CD4-positive, alpha-beta T cell treated with Interleukin-17A for 4 hours (primary cell): ENCODE measurements at regions not wholly inside any gene's neighbourhood (a gene's known extent, or its start where the extent isn't known, plus 50 kb on each side); places are given as distances from the start of the nearest gene placed in this dataset.

Experiments
- DNase-seq: peaks from one replicate; pipeline ENCODE4 v3.0.0-alpha.2; 2020; ENCODE audit warnings: mixed read lengths

DNA sequence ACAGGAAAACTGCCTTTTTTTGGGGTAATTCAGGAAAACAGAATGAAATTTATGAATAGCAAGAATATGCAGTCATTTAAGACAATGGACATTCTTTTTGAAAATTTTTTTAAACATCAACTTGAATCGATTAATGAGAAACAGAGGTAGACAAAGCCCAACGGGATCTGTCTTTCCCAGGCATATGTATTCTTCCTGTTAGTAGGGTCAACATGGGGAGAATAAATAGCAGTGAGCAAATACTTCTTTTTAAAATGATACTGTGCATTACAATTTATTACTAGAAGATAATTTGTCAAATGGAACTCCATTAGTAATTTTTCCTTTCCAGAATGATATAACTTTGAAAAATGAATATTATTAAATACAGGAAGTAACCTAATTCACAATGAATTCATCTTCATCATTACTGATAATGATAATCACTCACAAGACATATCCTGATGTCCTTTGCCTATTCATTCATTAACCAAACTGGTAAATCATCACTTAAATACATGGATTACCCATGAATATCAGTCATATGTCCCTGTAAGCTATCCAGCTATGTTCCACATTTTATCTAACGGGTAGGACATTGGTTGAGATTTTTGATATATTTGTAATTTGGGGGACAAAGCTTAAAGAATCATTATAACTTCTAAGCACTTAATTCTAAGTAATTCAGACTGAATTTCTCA is 209.2 kb upstream of the CDIN1 start:
- DNase-seq = no peak

DNA sequence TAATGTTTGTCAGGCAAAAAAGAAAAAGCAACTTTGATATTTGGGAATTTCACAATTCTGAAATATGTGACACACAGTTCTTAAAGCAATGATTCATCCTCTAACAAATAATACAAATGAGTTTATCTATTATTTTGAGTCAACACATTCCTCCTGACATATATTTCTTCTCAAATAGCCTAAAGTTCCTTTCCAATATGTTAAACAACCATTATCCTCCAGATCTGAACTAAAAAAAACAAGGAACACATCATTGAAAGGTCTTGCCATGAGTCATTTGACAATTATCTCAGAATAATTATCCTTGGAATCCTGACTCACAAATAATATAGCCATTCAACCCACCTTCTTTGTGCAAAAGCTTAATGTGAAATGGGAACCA is 208.7 kb upstream of the CDIN1 start:
- DNase-seq = no peak

DNA sequence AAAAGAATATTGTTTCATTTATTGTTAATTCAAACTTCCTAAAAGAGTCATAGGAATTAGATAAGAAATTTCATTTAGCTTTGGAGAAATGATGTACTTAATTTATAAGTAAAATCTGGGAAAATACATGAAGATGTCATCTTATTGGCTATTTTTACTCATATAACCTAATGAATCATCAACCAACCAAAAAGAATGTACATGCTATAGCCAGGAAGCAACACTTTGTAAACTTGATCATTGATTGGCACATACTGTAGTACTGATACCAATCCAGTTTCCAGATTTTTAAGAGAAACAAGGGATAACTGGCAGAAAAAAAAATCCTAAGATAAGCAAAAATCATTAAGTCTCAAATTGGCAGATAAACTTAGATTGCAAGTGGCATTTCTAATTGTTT is 207.9 kb upstream of the CDIN1 start:
- DNase-seq = no peak

DNA sequence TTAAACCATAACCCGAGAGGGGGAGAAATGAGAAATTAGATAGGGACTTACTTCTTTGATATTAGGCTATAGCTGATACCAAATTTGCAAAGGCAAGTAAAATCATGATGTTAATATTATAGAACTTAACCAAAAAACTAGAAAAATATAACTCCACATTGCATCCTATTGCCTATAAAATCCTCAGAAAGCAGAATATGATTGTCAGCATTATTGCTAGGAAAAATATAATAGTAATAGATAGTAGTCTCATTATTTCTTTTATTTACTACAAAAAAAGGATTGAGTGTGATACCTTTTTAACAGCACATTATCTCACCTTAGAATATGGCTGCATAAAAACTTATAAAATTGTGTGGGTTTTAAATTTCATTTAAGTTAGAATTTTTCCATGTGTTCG is 206.5 kb upstream of the CDIN1 start:
- no peak for DNase-seq

DNA sequence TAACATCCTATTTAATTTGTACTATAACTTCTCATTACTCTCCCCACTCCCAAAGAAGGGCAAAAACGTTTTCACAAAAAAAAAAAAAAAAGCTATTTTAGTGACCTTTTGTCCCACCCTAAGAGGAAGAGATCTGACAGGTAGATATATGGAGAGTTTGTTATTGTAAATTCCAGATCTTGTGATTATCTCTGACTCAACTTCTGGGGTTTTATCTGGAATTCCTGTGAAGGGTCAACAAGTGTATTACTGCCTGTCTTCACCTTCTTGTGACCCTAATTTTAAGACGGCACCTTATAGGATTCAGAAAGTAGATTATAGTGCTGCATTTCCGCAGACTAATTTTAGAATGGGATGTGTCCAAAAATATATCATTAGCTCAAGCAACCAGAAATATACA is 205.9 kb upstream of the CDIN1 start:
- DNase-seq = no peak

DNA sequence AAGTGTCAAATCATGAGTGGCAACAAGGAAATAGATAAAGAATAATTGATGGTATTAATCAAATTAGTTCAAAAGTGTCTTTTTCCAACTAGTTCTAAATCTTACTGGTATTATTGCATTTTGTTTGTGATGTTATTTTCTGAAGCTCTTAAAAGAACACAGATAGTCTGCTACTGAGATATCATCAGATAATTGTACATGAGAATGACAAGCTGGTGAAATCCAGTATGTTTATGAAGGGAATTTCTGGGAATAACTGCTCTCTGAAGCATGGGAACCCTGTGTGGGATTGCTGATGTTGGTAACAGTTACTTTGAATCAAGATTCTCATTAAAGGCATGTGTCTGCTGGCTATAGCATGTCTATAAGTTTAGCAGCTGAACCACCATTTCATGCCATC is 190.3 kb upstream of the CDIN1 start:
- no peak for DNase-seq

DNA sequence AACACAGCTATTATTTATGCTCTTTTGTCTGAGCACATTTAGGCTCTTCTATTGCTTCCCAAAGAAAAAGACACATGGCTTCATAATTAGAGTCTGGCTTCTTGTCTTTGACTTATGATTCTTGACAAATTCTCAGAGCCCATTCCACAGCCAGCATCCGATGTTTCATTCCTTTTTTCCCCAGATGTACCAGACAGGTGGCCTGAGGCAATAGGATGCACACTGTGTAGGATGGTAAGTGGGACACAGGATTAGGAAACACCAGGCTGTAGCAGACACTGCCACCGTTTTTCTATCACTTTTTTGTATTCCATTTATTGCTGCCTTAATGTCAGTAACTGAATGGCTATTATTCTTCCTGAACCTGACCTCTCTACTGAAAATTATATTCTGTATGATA is 188.9 kb upstream of the CDIN1 start:
- DNase-seq = no peak

DNA sequence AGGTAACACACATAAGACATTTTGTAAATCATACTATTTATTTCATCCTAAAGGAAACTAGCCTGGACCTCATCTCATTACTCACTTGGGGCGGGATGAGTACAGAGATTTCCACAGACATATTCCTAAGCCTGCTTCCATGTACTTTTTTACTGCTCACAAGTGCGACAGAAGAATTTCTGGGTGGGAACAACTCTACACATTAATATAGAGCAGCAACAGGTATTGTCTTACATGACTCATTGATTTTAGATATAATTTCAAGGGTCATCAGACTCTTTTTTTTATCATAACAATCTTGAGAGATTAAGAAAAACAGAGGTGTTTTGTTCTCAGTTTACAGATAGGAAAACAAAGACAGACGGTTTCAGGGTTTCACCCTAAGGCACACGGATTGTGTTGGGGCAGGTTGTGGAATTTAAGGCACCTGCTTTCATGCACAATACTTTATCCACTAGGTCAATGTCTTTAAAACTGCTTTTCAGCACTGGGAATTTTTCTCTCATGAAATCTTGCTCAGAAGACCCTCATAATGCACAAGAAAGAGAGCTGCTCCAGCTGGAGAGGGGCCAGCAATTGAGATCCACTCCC is 186.7 kb upstream of the CDIN1 start:
- DNase-seq = no peak

DNA sequence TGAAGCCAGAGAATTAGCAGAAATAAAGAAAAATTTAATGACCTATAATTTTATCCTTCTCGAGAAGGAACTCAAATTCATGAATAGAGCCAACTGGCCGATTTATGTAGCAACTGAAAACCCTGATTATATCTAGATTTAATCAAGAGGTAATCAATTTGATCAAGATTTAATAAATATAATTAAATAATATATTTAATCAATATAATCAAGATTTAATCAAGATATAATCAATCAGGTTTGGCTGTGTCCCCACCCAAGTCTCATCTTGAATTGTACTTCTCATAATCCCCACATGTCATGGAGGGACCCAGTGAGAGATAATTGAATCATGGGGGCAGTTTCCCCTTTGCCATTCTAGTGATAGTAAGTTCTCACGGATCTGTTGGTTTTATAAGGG is 181.2 kb upstream of the CDIN1 start:
- DNase-seq = no peak

DNA sequence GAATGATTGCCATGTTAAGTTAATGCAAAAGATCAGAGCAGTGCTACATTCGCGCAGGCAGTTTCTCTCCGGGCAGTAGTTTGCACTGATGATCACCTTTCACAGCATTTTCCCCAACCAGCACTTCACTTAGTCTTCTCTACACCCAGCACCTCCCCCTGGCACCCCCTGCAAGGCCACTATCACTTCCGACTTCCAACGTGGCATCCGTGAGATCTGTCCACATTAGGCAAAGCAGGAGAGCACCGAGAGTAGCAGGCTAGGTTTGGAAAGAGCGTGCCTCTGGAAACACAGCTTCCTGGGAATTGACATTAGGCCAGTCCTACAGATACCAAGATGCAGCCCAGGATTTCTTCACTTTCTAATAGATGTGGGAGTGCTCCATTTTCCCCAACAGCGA is 180.2 kb upstream of the CDIN1 start:
- DNase-seq = no peak

DNA sequence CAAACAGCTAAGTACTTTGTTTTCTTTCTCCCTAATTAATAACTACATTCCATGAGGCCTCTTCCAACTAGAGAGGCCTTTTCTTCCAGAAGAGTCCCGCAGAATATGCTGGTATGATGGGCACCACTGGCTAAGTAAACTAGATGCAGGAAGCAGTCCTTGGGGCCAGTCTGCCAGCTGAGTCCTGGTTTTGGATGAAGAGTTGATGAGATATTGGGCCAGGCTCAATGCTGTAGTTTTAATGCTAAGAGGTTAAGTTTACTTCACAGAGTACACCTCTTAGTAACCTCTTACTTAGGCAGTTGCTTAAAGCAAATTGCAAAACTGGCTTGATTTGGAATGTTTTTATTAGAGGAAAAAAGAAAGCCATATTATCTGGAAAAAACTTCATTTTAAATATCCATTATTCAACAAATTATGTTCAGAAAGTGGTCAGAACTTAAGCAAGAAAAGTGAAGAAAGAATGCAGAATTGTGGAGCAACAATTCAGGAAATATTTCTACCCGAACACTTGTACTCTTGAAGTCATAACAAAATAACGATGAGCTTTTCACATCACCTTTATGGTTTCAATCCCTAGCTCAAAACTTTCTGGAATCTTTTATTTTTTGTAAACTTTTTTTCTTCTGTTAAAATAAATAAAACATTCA is 178.4 kb upstream of the CDIN1 start:
- no peak for DNase-seq

DNA sequence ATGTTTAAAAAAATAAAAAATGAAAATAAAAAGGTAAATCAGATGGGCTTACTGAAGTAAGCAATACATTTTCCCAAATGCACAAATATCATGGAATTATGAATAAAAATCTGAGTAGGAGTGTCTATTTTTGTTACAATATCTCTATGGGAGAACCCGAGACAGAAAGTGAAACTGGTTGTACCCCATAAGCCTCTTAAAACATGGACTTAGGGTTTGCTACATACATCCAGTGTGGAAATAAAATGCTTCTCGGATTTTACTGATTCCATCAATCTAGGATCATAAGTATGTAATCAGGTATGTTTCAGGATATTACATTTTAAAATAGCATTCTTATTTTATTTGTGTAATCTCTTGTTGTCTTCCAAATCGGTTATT is 177.8 kb upstream of the CDIN1 start:
- no peak for DNase-seq

DNA sequence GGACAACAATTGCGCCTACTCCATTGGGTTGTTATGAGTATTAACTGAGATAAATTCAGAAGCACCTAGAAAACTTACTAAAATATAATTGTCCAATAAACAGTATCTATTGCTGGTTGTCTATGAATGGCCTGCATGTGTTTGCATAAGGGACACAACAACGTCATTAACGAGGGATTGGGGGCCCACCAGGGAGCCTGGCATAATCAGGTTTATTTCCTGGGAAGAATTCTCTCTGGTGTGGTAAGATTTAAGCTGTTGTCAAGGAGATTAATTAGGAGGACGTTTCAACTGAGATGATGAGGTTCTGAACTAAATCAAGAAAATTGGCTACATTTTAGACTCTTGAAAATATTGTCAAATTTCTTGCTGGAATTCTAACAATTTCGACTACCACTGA is 176.1 kb upstream of the CDIN1 start:
- DNase-seq = no peak

DNA sequence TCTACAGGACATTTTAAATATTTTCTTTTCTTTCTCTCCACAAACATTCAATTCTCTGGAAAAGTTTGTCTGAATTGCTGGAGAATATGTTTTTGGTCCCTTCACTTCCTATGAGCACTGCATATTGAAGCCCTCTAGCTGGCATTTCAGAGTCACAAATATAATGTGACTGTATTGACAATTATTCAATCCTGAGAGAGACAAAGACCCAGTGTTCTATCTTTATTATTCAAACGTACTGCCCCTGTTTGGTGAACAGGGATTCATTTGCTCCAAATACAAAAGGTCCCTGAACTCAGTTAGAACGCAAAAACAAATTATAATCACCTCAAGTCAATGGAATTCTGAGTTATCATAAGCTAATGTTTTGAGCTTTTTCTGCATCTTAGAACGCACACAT is 173.1 kb upstream of the CDIN1 start:
- DNase-seq = no peak

DNA sequence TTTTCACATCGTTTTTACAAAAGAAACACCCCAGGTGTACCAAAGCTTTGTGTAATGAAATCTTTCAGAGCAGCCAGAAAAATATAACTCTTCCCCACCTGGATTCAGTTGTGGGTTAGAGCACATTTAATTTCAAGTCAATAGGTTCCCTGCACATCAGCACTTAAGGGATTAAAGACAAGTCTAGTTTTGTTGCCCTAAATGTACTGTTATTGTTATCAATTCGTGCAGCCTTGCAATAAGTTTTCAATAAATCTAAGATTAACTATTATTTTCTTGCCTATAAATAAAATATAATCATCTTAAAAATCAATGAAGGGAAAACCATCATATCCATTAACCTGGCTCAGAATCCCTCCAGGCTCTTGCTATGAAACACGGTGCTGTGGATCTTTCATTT is 172.5 kb upstream of the CDIN1 start:
- DNase-seq = no peak

DNA sequence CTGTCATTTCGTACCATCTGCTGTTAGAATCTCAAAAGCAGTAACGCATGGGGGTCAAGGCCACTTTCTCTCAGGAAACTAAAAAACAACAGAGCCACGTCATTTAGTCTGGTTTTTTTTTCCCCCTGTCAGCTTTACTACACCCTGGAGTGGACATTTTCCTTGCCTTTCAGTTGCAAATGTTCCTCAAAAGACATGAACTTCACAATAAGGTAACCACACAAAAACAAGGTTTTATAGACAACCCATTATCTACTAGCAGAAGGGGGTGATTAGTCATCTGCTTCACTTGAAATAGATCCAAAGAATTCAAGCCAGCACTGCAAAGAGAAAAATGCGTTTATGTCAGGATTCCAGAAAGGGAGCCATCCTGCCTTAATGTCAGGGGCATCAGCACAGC is 171.8 kb upstream of the CDIN1 start:
- no peak for DNase-seq

DNA sequence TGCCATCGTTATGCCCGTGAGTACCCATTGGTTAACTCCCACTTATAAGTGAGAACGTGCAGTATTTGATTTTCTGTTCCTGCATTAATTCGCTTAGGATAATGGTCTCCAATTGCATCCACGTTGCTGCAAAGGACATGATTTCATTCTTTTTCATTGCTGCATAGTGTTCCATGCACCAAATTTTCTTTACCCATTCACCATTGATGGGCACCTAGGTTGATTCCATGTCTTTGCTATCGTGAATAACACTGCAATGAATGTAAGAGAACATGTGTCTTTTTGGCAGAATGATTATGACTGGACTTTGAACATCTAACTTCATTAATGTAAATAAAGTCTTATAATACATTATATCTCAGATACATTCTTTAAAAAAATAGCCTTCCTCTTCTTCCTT is 169.6 kb upstream of the CDIN1 start:
- DNase-seq = no peak

DNA sequence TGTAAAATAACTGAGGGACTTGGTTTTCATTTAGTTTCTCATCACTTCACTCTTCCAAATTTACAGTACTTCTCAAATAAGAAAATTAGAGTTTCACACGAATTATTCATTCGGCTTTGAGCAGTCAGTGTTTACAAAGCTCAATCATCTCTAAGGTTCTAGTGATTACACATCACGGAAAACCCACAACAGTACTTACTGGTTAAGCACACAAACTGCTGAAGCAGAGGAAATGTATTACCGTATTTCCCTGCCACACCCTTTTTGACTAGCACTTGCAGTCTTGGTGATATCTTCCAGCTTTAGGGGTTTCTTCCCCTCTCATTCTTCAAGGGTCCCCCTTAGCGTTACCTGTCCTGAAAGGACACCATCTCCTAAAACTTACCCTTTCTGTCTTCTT is 164.8 kb upstream of the CDIN1 start:
- no peak for DNase-seq

DNA sequence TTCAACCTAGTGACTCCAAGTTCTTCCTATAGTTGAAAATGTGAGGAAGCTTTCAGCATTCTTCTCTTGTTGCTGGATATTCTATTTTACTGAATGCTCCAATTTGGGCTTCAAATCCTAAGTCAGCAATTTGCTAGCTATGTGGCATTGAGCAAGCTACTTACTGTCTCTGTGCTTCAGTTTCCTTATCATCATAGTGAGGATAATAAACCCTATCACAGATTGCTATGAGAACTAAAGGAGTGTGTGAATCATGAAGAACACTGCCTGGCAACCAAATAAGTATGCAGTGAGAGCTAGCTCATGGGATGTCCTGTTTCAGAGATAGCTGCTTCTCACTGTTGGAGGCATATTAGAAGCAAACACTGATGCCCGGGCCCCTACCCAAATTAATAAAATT is 163.8 kb upstream of the CDIN1 start:
- DNase-seq = no peak

DNA sequence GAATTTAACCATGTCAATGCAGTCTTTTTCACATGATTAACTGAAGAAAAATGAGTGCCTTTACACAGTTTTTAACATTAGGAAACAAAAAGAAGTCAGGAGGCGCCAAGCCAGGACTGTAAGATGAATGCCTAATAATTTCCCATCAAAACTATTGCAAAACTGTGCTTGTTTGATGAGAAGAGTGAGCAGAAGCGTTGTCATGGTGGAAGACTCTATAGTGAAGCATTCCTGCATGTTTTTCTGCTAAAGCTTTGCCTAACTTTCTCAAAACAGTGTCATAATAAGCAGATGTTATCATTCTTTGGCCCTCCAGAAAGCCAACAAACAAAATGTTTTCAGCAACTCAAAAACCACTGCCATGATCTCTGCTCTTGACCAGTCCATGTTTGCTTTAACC is 156.8 kb upstream of the CDIN1 start:
- DNase-seq = no peak

DNA sequence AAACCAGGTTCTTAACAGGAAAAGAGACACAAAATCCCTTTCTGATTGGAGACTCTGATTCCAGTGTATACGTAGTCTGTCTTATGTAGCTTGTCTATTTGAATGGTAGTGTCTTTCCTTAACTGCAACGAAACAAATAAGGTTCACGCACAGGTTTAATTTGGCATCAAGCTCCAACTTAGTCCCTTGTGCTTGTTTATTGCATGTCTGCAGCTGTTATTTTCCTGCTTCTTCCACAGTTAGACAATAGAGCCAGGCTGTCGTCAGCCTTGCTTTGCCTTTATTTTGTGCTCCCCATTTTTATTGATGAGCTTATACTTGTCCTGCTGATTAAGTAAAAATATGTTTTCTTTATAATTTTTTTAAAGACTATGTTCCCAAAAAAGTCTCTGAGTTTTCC is 152.7 kb upstream of the CDIN1 start:
- no peak for DNase-seq

DNA sequence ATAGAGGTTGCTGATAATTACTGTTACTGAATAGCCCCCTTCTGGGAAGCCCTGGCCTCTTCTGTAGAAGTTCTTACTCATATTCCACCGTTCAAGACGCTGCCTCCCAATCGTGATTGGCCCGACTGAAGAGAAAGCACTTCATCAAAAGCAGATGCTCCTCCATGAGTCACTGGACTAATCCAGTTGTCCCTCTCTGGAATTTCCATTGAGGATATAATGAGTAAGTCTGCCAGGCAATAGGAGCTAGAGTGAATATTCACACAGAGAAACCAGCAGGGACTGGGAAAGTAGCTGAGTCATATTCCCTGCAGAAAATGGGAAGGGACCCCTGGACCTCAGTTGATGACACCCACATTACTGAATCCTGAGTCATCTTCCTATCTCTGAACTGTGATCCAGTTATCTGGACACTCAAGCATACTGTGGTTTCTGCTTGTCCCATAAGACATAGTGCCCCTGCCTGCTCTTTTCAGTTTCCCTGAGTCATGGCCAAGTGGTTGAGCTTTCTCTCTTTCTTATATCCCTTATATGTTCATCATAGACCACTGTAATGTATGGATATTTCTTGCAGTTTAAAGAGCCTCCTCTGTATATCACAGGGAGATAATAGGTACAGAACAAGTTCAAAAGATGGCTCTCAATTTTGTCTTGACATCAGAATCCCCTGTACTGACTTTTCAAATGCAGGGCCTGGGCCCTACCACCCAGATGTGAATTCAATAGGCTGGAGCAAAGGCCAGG is 151.2 kb upstream of the CDIN1 start:
- no peak for DNase-seq

DNA sequence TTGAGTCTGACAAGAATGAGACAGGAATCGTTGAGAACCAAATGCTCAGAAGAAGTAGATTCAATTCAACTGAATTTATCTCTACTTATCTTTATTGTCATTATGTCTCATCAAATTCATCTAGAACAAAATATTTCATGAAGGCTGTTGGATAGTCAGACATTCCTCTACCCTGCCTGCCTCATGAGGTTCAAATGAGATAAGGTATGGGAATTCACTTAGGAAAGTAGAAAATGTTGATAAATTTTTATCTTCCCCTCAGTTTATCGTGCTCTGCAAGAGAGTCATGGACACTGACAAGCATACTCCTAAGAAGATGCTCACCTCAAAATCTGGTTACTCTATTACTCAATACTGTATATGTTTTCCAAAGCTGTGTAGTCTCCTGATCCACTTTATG is 149.7 kb upstream of the CDIN1 start:
- DNase-seq = no peak

DNA sequence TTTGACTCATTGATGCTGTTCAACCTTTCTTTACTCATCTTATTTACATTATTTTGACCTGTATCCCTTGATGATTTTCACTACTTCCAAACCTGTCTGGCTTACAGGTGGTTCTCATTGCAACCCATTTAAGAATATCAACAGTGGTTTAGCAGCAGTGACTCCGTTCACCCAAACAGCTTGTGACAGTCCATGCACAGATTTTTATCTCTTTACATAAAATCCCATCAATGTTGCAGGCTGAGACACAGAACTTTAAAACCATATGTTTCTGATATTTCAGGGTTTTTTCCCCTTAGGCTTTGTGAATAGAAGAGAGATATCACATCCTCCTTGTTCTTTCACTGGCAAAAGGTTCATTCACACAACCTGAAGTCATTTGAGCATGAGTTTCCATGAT is 149.1 kb upstream of the CDIN1 start:
- DNase-seq = no peak
